HCT116 (cell line): ENCODE measurements at regions not wholly inside any gene's neighbourhood (a gene's known extent, or its start where the extent isn't known, plus 50 kb on each side); places are given as distances from the start of the nearest gene placed in this dataset.

Experiments used
- ATAC-seq: fragments of 200-7000 bp; cut with Tn5 transposase; 2 replicates; pipeline ENCODE4 v1.9.1; 2020; ENCODE audit warnings: mild to moderate bottlenecking, moderate library complexity
- BruUV-seq: library from RNA; stranded (reverse); fragments of 400-500 nt; replicated peaks from 2 replicates; lab custom pipeline; 2021; lab: Mats Ljungman, UMichigan
- CTCF ChIA-PET: fragments of 300-600 bp; sonication (Branson Sonifier 250); formaldehyde crosslinking; loops from one replicate; lab custom pipeline; 2021; ENCODE audit warnings: antibody characterized with exemption; lab: Charles Lee
- POLR2A ChIA-PET: fragments of 300-600, 350-600 bp; sonication (Branson Sonifier 250); formaldehyde crosslinking; loops from one replicate; lab custom pipeline; 2021; ENCODE audit warnings: antibody characterized with exemption; lab: Charles Lee
- RAD21 ChIA-PET, 2 experiments: fragments of 300-600 bp; sonication (Branson Sonifier 250); formaldehyde crosslinking; loops; one replicate each; lab custom pipeline; 2023; ENCODE audit warnings: low total read pairs in 2 of 2; ENCODE audit not compliant: uncharacterized antibody in 2 of 2, unreplicated experiment in 2 of 2, low non-redundant PET in 1 of 2; lab: Charles Lee
- DNase-seq: peaks from one replicate; pipeline ENCODE4 v3.0.0-alpha.2; 2010; ENCODE audit warnings: low read depth, low spot score
- H2AFZ ChIP-seq: fragments of 200-600 bp; shearing (Covaris generic), sonication (generic); 2 replicates; pipeline ENCODE4 v1.6.1; 2017; ENCODE audit warnings: low read depth, mixed run types, mixed read lengths, antibody characterized with exemption, low read length; ENCODE audit not compliant: poor library complexity, severe bottlenecking
- H3K27ac ChIP-seq: 2 replicates; pipeline ENCODE4 v1.5.1; 2012; ENCODE audit warnings: low read depth, low read length
- H3K27me3 ChIP-seq: fragments of 200-600 bp; sonication (generic); 2 replicates; pipeline ENCODE4 v1.6.1; 2016; ENCODE audit warnings: mixed run types, low read length, mixed read lengths; ENCODE audit not compliant: insufficient read depth
- H3K36me3 ChIP-seq, 2 experiments: fragments of 200-500 bp in 1 of 2; fragments of 200-600 bp in 1 of 2; sonication (Bioruptor generic) in 1 of 2; sonication (generic) in 1 of 2; 2 replicates each; pipeline versions ENCODE4 v1.5.1 to v1.6.1; 2014 to 2016; ENCODE audit warnings: low read length in 2 of 2, inconsistent platforms in 1 of 2, mixed read lengths in 1 of 2, mixed run types in 1 of 2; ENCODE audit not compliant: insufficient read depth in 2 of 2, control insufficient read depth in 1 of 2
- H3K4me1 ChIP-seq, 2 experiments: fragments of 200-600 bp in 1 of 2; sonication (generic) in 1 of 2; 2 replicates each; pipeline versions ENCODE4 v1.5.1 to v1.6.1; 2012 to 2017; ENCODE audit warnings: low read length in 2 of 2, inconsistent platforms in 1 of 2, mild to moderate bottlenecking in 1 of 2, mixed read lengths in 1 of 2, mixed run types in 1 of 2, moderate library complexity in 1 of 2; ENCODE audit not compliant: insufficient read depth in 2 of 2, control insufficient read depth in 1 of 2
- H3K4me2 ChIP-seq: fragments of 200-600 bp; sonication (generic); 2 replicates; pipeline ENCODE4 v1.6.1; 2017; ENCODE audit warnings: mixed run types, low read length, mixed read lengths
- H3K4me3 ChIP-seq, 2 experiments: fragments of 200-600 bp in 1 of 2; sonication (generic) in 1 of 2; replicated peaks in 1 of 2; 2 replicates each; pipeline ENCODE4 v1.5.1; 2011 to 2016; ENCODE audit warnings: low read length in 2 of 2, control low read depth in 1 of 2, low read depth in 1 of 2, mild to moderate bottlenecking in 1 of 2, mixed read lengths in 1 of 2, mixed run types in 1 of 2
- H3K79me2 ChIP-seq: fragments of 200-600 bp; sonication (generic); 2 replicates; pipeline ENCODE4 v1.6.1; 2017; ENCODE audit warnings: mild to moderate bottlenecking, mixed run types, low read length, moderate library complexity, mixed read lengths; ENCODE audit not compliant: insufficient read depth
- H3K9ac ChIP-seq: fragments of 200-600 bp; sonication (generic); 2 replicates; pipeline ENCODE4 v1.6.1; 2016; ENCODE audit warnings: low read length, mixed read lengths
- H3K9me2 ChIP-seq: fragments of 200-600 bp; sonication (generic), shearing (Covaris generic); 2 replicates; pipeline ENCODE4 v1.6.1; 2017; ENCODE audit warnings: mixed run types, mild to moderate bottlenecking, moderate library complexity; ENCODE audit not compliant: insufficient read depth
- H3K9me3 ChIP-seq, 2 experiments: fragments of 200-500 bp in 1 of 2; fragments of 200-600 bp in 1 of 2; sonication (Bioruptor generic) in 1 of 2; sonication (generic) in 1 of 2; 2 replicates each; pipeline ENCODE4 v1.6.1; 2014 to 2017; ENCODE audit warnings: low read length in 2 of 2, mixed read lengths in 2 of 2, inconsistent platforms in 1 of 2, low read depth in 1 of 2, mild to moderate bottlenecking in 1 of 2, mixed run types in 1 of 2, moderate library complexity in 1 of 2; ENCODE audit not compliant: control insufficient read depth in 1 of 2, insufficient read depth in 1 of 2
- H4K20me1 ChIP-seq: fragments of 200-600 bp; sonication (generic), shearing (Covaris generic); 2 replicates; pipeline ENCODE4 v1.6.1; 2017; ENCODE audit warnings: mixed run types, mild to moderate bottlenecking, moderate library complexity; ENCODE audit not compliant: insufficient read depth
- CTCF ChIP-seq, 3 experiments: fragments of 200-600 bp in 1 of 3; sonication (generic) in 1 of 3; IDR thresholded peaks in 2 of 3; conservative IDR thresholded peaks in 1 of 3; 2 replicates each; pipeline ENCODE4 v1.5.1; 2012 to 2017; ENCODE audit warnings: low read depth in 2 of 3, low read length in 2 of 3, antibody characterized with exemption in 1 of 3, borderline replicate concordance in 1 of 3, control low read depth in 1 of 3, mild to moderate bottlenecking in 1 of 3, mixed read lengths in 1 of 3, mixed run types in 1 of 3, moderate library complexity in 1 of 3; ENCODE audit not compliant: insufficient read depth in 1 of 3
- ELF1 ChIP-seq: IDR thresholded peaks from 2 replicates; pipeline ENCODE4 v1.6.1; 2012; ENCODE audit warnings: low read depth, borderline replicate concordance
- EZH2phosphoT487 ChIP-seq: fragments of 200-600 bp; IDR thresholded peaks from 2 replicates; pipeline ENCODE4 v1.6.1; 2018; ENCODE audit warnings: antibody characterized with exemption, borderline replicate concordance
- FOSL1 ChIP-seq: IDR thresholded peaks from 2 replicates; pipeline ENCODE4 v1.6.1; 2012; ENCODE audit warnings: low read depth
- RAD21 ChIP-seq: IDR thresholded peaks from 2 replicates; pipeline ENCODE4 v1.6.1; 2012; ENCODE audit warnings: low read depth, mild to moderate bottlenecking
- SRF ChIP-seq: IDR thresholded peaks from 2 replicates; pipeline ENCODE4 v1.6.1; 2012; ENCODE audit warnings: low read depth
- ZNF274 ChIP-seq: fragments of 200-500 bp; sonication (Bioruptor generic); IDR thresholded peaks from 2 replicates; pipeline ENCODE4 v1.6.1; 2014; ENCODE audit warnings: mild to moderate bottlenecking, low read depth, low read length, inconsistent platforms
- intact Hi-C: fragments of 100-400 bp; cut with micrococcal nuclease; formaldehyde crosslinking; loops from 2 replicates; pipeline ENCODE4 v1.10.0; 2022

- TF ChIP-seq CTCF (IDR thresholded peaks at IDR 0.05 in 2 of 3, conservative IDR thresholded peaks at IDR 0.05 in 1 of 3; ENCODE audit: borderline replicate concordance in 1 of 3, insufficient read depth in 1 of 3, low read depth in 2 of 3, low read length in 2 of 3) (no peak), EZH2phosphoT487 (no peak), SRF (no peak), RAD21 (no peak), ZNF274 (no peak), ELF1 (no peak)
These were observed 76.9 kb upstream of the NEURL1B start (continued) for GRCh38 chr5:172564188-172564587.

- no peak overlapping the region for H2AFZ ChIP-seq
- H3K4me2 ChIP-seq, result no peak overlapping the region
- no peaks in the 10 kb centered on the region for H3K9me2 ChIP-seq
- intact Hi-C loops, result no loop called here
- H3K4me3 ChIP-seq, result no peak overlapping the region
- H3K27me3 ChIP-seq, result peaks cover 4% of the 10 kb centered on the region; the same call in 1 of the 2 replicates
- ATAC-seq (no peak), DNase-seq (no peak)
- H3K9me3 ChIP-seq, result no peaks in the 10 kb centered on the region
- TF ChIP-seq FOSL1 (no peak), ZNF274 (no peak), SRF (no peak)
- no TSS peak for BruUV-seq
- POLR2A ChIA-PET, result interaction anchor here (1.6 kb wide), 1 partner anchor 15 kb away, joined by 3 read pairs; no protein-coding TSS in a partner anchor
- RAD21 ChIA-PET, result no interaction called here
- H3K27ac ChIP-seq, result no peak overlapping the region
- H3K36me3 ChIP-seq, result no peaks in the 10 kb centered on the region
- CTCF ChIA-PET, result no interaction called here
- H4K20me1 ChIP-seq, result no peaks in the 10 kb centered on the region
- H3K9ac ChIP-seq, result no peak overlapping the region
- peaks cover 3 to 5% of the 10 kb centered on the region in 2 experiments; a peak in 2 of 4 replicates for H3K4me1 ChIP-seq
- no peaks in the 10 kb centered on the region for H3K79me2 ChIP-seq
These were observed 78.6 kb upstream of the NEURL1B start for GRCh38 chr5:172562443-172562842.
